ENCODE measurements at regions not wholly inside any gene's neighbourhood (a gene's known extent, or its start where the extent isn't known, plus 50 kb on each side); places are given as distances from the start of the nearest gene placed in this dataset.

DNA sequence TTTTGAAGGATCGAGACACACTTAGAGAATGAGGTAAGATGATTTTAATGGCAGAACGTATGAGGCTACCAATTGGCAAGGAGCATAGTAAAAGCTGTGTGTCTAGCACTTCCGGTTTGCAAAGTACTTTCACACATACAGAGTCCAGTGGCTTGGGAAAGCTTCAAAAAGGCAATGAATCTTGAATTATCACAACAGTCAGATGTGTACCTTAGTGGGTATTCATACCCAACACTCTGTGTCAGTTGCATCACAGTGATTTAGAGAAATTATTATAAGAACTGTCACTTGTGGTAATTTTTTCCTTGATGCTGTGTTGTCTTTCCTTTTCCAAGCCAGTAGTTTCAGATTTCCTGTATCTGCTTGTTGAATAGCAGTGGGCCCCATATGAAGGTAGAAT is 424.1 kb downstream of the PCNX1 start:
- Mint-ChIP-seq H3K27me3 (no peaks in the 10 kb centered on the region), H3K27ac (peak overlapping the region; percentile 17), H3K4me3 (no peak overlapping the region), H3K36me3 (peaks cover 20% of the 10 kb centered on the region), H3K9me3 (ENCODE audit: low read depth) (no peaks in the 10 kb centered on the region), H3K4me1 (ENCODE audit: low read depth) (peaks cover 67% of the 10 kb centered on the region)

DNA sequence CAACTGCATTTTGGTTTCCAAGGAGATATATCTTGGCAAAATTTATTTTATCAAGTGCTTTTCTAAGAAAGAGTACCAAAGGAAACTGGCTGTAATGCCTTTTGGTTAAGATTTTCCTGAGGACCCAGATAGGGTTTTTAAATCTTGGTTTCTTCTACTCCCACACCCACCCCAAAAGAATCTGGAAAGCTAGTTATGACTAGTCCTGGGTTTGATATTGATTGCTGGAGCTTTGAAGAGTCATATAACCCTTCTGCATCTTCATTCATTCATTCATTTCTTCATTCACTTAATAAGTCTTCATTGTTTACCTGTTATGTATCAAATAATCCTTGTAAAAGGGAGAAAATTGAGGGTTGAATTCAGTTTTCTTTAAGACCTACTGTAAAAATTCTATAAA is 425.2 kb downstream of the PCNX1 start:
- peaks cover 66% of the 10 kb centered on the region for H3K4me1 Mint-ChIP-seq (ENCODE audit: low read depth)
- H3K36me3 Mint-ChIP-seq: peaks cover 27% of the 10 kb centered on the region
- no peak overlapping the region for H3K4me3 Mint-ChIP-seq
- H3K9me3 Mint-ChIP-seq (ENCODE audit: low read depth): no peaks in the 10 kb centered on the region
- H3K27ac Mint-ChIP-seq: no peak overlapping the region
- no peaks in the 10 kb centered on the region for H3K27me3 Mint-ChIP-seq

DNA sequence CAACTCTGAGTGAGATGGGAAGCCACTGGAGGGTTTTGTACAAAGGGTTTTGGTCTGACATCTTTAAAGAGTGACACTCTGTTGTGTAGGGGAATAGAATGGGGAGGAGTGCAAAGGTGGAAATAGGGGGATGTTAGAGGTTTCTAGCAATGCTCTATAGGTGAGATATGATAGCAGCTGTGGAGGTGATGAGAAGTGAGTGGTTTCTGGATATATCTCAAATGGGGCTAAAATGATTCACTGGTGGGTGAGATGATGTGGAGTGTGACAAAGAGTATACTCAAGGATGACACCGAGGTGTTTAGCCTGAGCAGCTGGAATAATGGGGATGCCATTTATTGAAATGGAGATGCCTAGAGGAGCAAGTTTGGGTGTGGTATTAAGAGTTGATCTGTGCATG is 426.4 kb downstream of the PCNX1 start:
- H3K27ac Mint-ChIP-seq: no peak overlapping the region
- H3K9me3 Mint-ChIP-seq (ENCODE audit: low read depth): no peaks in the 10 kb centered on the region
- no peak overlapping the region for H3K4me3 Mint-ChIP-seq
- no peaks in the 10 kb centered on the region for H3K27me3 Mint-ChIP-seq
- peaks cover 56% of the 10 kb centered on the region for H3K4me1 Mint-ChIP-seq (ENCODE audit: low read depth)
- peaks cover 31% of the 10 kb centered on the region for H3K36me3 Mint-ChIP-seq

DNA sequence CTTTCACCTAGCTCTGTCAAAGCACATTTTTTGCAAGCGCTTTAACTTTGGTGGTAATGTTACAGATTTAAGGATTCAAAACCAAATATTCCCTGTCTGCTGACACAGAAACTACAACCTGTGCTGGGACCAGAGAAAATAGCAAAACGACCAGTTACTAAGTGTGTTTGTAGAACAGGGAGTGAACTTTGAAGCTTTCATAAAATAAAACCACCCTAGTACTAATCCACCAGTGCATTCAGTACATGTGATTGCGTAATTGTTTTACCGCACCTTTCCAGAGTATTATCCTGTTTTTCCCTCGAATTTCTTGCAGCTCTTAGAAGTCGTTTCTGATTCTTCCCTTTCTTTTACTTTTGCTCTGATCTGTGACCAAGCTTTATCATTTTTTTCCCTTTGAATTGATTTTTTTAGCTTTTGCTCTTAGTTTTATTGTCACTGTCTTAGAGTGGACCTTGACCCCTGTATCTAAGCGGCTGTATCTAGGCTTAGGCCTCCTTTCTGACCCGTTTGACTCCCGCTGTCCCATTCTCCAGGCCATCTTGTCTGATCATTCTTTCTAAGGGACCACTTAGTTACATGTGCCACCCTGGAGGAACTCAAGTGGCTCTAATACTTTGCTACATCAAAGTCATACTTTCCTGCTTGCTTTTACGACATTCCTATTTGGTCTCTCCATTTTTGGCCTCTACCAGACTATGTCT is 429.4 kb downstream of the PCNX1 start:
- Mint-ChIP-seq H3K4me3 (no peak overlapping the region), H3K9me3 (ENCODE audit: low read depth) (no peaks in the 10 kb centered on the region), H3K27ac (no peak overlapping the region), H3K36me3 (peaks cover 30% of the 10 kb centered on the region), H3K27me3 (no peaks in the 10 kb centered on the region), H3K4me1 (ENCODE audit: low read depth) (peaks cover 47% of the 10 kb centered on the region)

DNA sequence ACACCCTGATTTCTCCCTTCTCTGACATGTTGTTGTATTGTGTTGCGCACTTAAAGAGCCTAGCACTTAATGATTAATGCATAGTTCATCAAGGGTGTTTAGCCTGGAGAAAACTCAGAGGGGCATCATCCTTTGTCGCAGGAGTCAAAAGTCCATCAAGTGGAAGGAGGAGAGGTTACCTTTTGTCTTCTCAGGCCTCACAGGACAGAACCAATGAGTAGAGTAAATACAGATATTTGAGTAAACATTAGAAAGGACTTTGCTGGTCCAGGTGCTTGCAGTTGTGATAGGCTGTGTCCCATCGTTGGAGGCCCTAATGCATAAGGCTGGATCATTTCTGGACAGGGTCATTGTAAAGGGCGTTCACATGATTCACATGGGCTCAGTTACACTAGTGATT is 430.9 kb downstream of the PCNX1 start:
- Mint-ChIP-seq H3K4me3 (no peak overlapping the region), H3K4me1 (ENCODE audit: low read depth) (peaks cover 37% of the 10 kb centered on the region), H3K9me3 (ENCODE audit: low read depth) (no peaks in the 10 kb centered on the region), H3K27ac (no peak overlapping the region), H3K27me3 (no peaks in the 10 kb centered on the region), H3K36me3 (peaks cover 31% of the 10 kb centered on the region)

DNA sequence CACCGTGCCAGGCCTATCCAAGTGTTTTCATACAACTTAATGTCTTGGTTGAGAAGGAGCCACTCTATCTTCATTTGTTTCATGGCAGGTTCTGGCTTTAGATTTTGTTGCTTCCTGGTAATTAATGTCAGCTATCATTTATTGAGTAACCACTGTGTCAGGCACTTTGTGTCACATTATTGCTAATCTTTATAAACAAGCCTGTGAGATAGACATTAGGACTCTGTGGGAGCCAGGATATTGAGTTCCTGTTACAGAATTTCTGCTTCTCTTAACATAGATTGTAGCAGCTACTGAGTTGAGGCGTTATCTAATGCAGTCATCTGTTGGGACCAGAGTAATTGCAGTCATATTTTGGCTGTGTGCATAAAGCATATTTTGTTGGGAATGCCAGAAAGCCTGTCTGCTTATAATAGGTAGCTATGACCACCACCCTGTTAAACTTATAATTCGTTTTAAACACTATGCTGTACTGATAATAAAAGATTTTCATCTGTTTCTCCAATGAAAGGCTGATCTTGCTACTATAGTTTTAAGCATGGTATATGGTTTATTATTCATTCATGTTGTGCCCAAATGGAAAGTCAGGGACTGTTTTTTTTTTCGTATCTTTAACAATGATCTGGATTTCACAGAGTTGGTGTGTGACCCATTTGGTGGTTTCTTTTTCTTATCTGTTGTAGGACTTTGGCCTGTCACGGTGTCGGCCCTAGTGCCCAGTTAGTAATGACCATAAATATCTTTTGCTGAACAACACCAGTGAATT is 432.6 kb downstream of the PCNX1 start:
- Mint-ChIP-seq H3K36me3 (peaks cover 20% of the 10 kb centered on the region), H3K27ac (no peak overlapping the region), H3K9me3 (ENCODE audit: low read depth) (no peaks in the 10 kb centered on the region), H3K27me3 (no peaks in the 10 kb centered on the region), H3K4me1 (ENCODE audit: low read depth) (peaks cover 30% of the 10 kb centered on the region), H3K4me3 (no peak overlapping the region)

DNA sequence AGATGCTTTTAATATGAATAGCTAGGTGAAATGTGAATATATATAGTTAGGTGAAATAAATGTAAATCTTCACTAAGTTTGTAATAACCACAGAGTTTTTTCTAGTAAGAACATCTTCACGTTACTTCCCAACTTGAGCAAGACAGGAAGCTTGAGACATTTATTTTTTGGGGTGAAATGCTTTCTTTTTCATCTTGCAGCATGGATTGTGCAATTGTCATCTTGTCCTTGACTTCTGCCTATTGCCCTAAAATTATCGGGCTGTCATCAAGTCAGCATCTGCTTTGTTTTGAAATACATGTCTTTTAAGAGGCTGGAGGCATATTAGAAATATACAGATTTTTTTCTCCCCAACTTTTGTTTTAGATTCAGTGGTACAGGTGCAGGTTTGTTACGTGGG is 433.9 kb downstream of the PCNX1 start:
- no peaks in the 10 kb centered on the region for H3K9me3 Mint-ChIP-seq (ENCODE audit: low read depth)
- peaks cover 33% of the 10 kb centered on the region for H3K4me1 Mint-ChIP-seq (ENCODE audit: low read depth)
- H3K27ac Mint-ChIP-seq: no peak overlapping the region
- H3K27me3 Mint-ChIP-seq: no peaks in the 10 kb centered on the region
- H3K4me3 Mint-ChIP-seq: no peak overlapping the region
- peaks cover 22% of the 10 kb centered on the region for H3K36me3 Mint-ChIP-seq

DNA sequence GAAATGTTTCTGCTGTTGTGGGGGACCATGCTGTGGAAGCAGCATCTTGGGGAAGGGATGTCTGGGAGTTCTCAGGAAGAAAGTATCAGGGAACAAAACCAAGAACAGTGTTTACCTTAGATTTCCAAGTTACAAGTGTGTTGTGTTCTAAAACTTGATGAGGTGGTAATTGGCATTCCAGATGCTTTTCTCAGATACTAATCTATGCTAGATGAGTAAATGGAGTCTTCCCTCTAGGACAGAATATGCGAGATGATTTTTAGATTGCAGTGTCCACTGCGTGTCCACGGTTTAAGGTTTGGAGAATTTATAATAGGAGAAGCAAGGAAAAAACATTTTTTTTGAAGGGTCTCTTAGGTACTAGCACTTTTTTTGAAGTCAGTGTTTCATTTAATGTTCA is 436.5 kb downstream of the PCNX1 start:
- Mint-ChIP-seq H3K27ac (no peak overlapping the region), H3K36me3 (peaks cover 14% of the 10 kb centered on the region), H3K4me3 (no peak overlapping the region), H3K27me3 (no peaks in the 10 kb centered on the region), H3K4me1 (ENCODE audit: low read depth) (peaks cover 41% of the 10 kb centered on the region), H3K9me3 (ENCODE audit: low read depth) (no peaks in the 10 kb centered on the region)

DNA sequence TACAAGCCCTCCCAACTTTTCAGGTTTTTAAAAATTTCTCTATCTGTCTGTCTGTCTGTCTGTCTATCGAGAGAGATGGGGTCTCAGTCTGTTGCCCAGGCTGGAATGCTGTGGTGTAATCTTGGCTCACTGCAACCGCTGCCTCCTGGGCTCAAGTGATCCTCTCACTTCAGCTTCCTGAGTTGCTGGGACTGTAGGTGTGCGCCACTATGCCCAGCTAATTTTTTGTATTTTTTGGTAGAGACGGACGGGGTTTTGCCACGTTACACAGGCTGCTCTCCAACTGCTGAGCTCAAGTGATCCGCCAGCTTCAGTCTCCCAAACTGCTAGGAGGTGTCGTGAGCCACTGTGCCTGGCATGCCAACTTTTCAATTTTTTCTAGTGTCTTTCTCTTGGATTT is 437.2 kb downstream of the PCNX1 start:
- Mint-ChIP-seq H3K36me3 (peaks cover 14% of the 10 kb centered on the region), H3K27me3 (no peaks in the 10 kb centered on the region), H3K9me3 (ENCODE audit: low read depth) (no peaks in the 10 kb centered on the region), H3K4me3 (no peak overlapping the region), H3K27ac (no peak overlapping the region), H3K4me1 (ENCODE audit: low read depth) (peaks cover 48% of the 10 kb centered on the region)

DNA sequence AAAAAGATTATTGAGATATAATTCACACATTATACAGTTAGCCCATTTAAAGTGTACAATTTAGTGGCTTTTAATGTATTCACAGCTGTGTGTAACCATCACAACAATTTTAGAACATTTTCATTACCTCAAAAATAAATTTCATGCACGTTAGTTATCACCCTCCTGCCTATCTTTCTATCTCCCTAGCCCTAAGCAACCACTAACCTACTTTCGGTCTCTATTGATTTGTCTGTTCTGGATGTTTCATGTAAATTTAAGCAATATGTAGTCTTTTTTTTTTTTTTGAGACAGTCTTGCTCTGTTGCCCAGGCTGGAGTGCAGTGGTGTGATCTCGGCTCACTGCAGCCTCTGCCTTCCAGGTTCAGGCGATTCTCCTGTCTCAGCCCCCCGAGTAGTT is 439.4 kb downstream of the PCNX1 start:
- H3K36me3 Mint-ChIP-seq: peaks cover 9% of the 10 kb centered on the region
- H3K27ac Mint-ChIP-seq: no peak overlapping the region
- no peaks in the 10 kb centered on the region for H3K27me3 Mint-ChIP-seq
- H3K4me1 Mint-ChIP-seq (ENCODE audit: low read depth): peaks cover 47% of the 10 kb centered on the region
- no peak overlapping the region for H3K4me3 Mint-ChIP-seq
- no peaks in the 10 kb centered on the region for H3K9me3 Mint-ChIP-seq (ENCODE audit: low read depth)

DNA sequence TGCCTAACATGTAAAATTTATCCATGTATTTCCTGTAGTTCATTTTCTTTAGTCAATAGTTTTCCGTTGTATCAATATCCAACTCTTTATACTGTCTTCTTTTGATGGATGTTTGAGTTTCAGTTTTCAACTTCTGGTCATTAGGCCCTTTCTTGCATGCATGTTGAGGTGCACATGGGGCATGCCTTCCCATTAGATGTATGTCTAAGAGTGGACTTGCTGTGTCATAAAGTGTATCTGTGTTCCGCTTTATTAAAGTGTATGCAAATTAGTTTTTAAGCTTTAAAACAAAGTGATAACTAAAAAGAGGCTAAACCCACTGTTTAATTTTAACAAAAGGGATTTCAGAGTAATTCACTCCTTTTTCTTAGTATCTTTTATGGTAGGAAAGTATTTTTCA is 441.1 kb downstream of the PCNX1 start:
- H3K36me3 Mint-ChIP-seq: peaks cover 16% of the 10 kb centered on the region
- H3K9me3 Mint-ChIP-seq (ENCODE audit: low read depth): no peaks in the 10 kb centered on the region
- no peaks in the 10 kb centered on the region for H3K27me3 Mint-ChIP-seq
- H3K4me1 Mint-ChIP-seq (ENCODE audit: low read depth): peaks cover 48% of the 10 kb centered on the region
- H3K27ac Mint-ChIP-seq: no peak overlapping the region
- H3K4me3 Mint-ChIP-seq: no peak overlapping the region

DNA sequence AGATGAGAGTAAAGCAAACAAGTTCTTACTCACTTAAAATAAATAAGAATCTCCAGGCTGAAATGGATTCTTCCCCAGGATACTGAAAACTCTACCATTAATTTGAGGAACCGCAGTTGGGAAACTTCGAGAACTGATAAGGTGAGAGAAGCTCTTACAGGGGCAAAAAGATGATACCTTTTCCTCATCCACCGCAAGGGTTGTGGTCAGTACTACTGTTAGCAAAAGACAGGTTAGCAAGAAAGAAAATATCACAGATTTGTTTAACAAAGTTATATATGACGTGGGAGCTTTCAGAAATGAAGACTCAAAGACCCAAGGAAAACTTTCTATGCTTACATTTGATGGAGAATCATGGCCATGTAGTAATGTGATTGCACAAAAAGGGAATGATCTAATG is 441.6 kb downstream of the PCNX1 start:
- no peaks in the 10 kb centered on the region for H3K9me3 Mint-ChIP-seq (ENCODE audit: low read depth)
- H3K36me3 Mint-ChIP-seq: peaks cover 20% of the 10 kb centered on the region
- no peak overlapping the region for H3K27ac Mint-ChIP-seq
- no peak overlapping the region for H3K4me3 Mint-ChIP-seq
- H3K27me3 Mint-ChIP-seq: no peaks in the 10 kb centered on the region
- H3K4me1 Mint-ChIP-seq (ENCODE audit: low read depth): peaks cover 46% of the 10 kb centered on the region

DNA sequence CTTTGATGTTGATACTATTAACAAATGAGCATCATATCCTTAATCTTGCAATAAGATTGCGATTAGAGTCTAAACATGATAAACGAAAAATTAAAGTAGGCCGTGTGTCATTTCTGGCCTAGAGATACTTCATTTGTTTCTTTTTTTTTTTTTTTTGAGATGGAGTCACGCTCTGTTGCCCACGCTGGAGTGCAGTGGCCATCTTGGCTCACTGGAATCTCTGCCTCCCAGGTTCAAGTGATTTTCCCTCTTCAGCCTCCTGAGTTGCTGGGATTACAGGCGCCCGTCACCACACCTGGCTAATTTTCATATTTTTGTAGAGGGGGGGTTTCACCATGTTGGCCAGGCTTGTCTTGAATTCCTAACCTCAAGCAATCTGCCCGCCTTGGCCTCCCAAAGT is 446.9 kb downstream of the PCNX1 start:
- Mint-ChIP-seq H3K9me3 (ENCODE audit: low read depth) (peaks cover 9% of the 10 kb centered on the region), H3K36me3 (peaks cover 25% of the 10 kb centered on the region), H3K27me3 (no peaks in the 10 kb centered on the region), H3K4me1 (ENCODE audit: low read depth) (peaks cover 38% of the 10 kb centered on the region), H3K4me3 (no peak overlapping the region), H3K27ac (no peak overlapping the region)

DNA sequence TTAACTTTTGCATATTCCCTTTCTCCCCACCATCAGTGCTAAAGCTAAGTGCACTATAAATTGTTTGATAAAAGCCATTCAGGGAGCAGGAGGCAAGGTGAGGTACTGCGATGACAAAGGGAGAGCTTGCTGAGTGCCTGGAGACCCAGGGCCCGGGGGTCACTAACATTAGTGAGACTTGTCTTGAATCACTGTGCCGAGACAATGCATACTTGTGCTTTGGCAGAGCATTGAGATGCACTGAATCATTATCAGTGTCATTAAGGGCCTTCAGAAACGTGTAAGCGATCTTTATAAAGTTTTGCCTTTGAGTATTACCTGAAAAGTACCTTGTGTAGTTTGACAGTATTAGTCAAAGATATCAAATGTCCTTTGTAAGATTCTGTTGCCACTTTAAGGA is 447.5 kb downstream of the PCNX1 start:
- peaks cover 28% of the 10 kb centered on the region for H3K36me3 Mint-ChIP-seq
- peaks cover 39% of the 10 kb centered on the region for H3K4me1 Mint-ChIP-seq (ENCODE audit: low read depth)
- H3K27ac Mint-ChIP-seq: no peak overlapping the region
- no peaks in the 10 kb centered on the region for H3K27me3 Mint-ChIP-seq
- H3K4me3 Mint-ChIP-seq: no peak overlapping the region
- peaks cover 10% of the 10 kb centered on the region for H3K9me3 Mint-ChIP-seq (ENCODE audit: low read depth)

DNA sequence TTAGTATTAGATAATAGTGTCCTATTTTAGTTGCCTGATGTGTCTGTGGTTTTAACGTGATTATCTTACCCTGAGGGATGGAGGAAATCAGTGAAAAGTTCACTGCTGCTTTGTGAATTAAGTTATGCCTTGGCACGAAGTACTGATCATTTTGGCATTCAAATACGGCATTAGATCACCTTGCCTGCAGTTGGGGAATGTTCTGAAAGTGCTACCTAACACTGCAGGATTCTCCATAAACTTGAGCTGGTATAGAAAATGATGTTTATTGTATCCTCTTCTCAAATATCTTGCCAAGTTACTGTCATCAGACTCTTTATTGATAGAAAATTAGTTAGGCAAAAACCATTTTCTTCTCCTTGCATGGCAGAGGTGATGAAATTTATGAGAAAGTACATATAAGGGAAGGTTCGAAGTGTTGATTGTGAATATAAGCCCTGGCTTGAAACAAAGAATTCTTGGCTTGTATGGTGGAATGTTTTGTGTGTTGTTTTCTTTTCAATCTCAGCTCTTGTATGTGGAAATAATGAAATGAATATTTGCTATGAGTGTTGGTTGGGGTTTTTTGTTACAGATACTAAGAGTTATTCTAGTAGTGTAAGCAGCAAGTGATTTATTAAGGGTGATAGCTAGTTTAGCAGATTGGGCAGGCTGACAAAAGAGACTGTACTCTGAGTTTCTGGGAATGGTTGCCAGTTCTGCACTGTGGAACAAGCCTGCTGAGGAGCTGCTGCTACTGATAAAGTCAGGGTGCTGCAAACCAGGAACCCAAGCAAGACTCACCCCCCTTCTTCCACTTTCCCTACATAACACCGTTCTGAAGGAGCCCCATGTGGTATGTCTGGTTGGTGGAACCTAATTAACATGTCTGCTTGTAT is 448.3 kb downstream of the PCNX1 start:
- Mint-ChIP-seq H3K27ac (no peak overlapping the region), H3K4me3 (no peak overlapping the region), H3K27me3 (no peaks in the 10 kb centered on the region), H3K9me3 (ENCODE audit: low read depth) (peaks cover 10% of the 10 kb centered on the region), H3K36me3 (peaks cover 30% of the 10 kb centered on the region), H3K4me1 (ENCODE audit: low read depth) (peaks cover 41% of the 10 kb centered on the region)
